Lung microvascular endothelial cell (primary cell): ENCODE measurements at regions not wholly inside any gene's neighbourhood (a gene's known extent, or its start where the extent isn't known, plus 50 kb on each side); places are given as distances from the start of the nearest gene placed in this dataset.

ENCODE experiments used
- DNase-seq, 2 donors: peaks; one replicate each; pipeline versions ENCODE4 v3.0.0 to v3.0.0-alpha.2; 2010; ENCODE audit warnings: low read depth in 2 of 2

GRCh38 chr15:95930659-95931375, 399.7 kb upstream of the NR2F2 start:
- DNase-seq: no peak

GRCh38 chr15:95931619-95932018, 398.9 kb upstream of the NR2F2 start:
- no peak for DNase-seq

GRCh38 chr15:95932141-95932540, 398.4 kb upstream of the NR2F2 start:
- no peak for DNase-seq

GRCh38 chr15:95932676-95933075, 397.8 kb upstream of the NR2F2 start:
- peak in 1 of 2 donors; percentile 52 for DNase-seq

GRCh38 chr15:95935852-95936251, 394.6 kb upstream of the NR2F2 start:
- DNase-seq: no peak

GRCh38 chr15:95937128-95937528, 393.4 kb upstream of the NR2F2 start:
- peak in 1 of 2 donors; percentile 2 for DNase-seq

GRCh38 chr15:95940431-95940985, 390.0 kb upstream of the NR2F2 start:
- DNase-seq: no peak

GRCh38 chr15:95944193-95944592, 386.3 kb upstream of the NR2F2 start:
- DNase-seq: no peak

- DNase-seq: no peak
These were observed 385.7 kb upstream of the NR2F2 start for GRCh38 chr15:95944661-95945255.

- DNase-seq: no peak
These were observed 384.3 kb upstream of the NR2F2 start for GRCh38 chr15:95946241-95946640.

GRCh38 chr15:95946926-95947325, 383.6 kb upstream of the NR2F2 start:
- no peak for DNase-seq

- no peak for DNase-seq
These were observed 382.1 kb upstream of the NR2F2 start for GRCh38 chr15:95948411-95948810.

GRCh38 chr15:95953032-95953431, 377.5 kb upstream of the NR2F2 start:
- DNase-seq: no peak

- DNase-seq: no peak
These were observed 372.6 kb upstream of the NR2F2 start for GRCh38 chr15:95957861-95958260.

- no peak for DNase-seq
These were observed 372.1 kb upstream of the NR2F2 start for GRCh38 chr15:95958382-95958781.

- DNase-seq: no peak
These were observed 361.6 kb upstream of the NR2F2 start for GRCh38 chr15:95968856-95969255.

- DNase-seq: no peak
These were observed 360.2 kb upstream of the NR2F2 start for GRCh38 chr15:95970326-95970725.

- peak in 1 of 2 donors; percentile 10 for DNase-seq
These were observed 358.4 kb upstream of the NR2F2 start for GRCh38 chr15:95972041-95972553.

- DNase-seq: no peak
These were observed 357.7 kb upstream of the NR2F2 start for GRCh38 chr15:95972812-95973211.

- DNase-seq: no peak
These were observed 356.8 kb upstream of the NR2F2 start for GRCh38 chr15:95973566-95974256.

GRCh38 chr15:95975212-95975611, 355.3 kb upstream of the NR2F2 start:
- DNase-seq: no peak

- DNase-seq: no peak
These were observed 351.2 kb upstream of the NR2F2 start for GRCh38 chr15:95979286-95979685.
